ENCODE measurements at regions not wholly inside any gene's neighbourhood (a gene's known extent, or its start where the extent isn't known, plus 50 kb on each side); places are given as distances from the start of the nearest gene placed in this dataset.

DNA sequence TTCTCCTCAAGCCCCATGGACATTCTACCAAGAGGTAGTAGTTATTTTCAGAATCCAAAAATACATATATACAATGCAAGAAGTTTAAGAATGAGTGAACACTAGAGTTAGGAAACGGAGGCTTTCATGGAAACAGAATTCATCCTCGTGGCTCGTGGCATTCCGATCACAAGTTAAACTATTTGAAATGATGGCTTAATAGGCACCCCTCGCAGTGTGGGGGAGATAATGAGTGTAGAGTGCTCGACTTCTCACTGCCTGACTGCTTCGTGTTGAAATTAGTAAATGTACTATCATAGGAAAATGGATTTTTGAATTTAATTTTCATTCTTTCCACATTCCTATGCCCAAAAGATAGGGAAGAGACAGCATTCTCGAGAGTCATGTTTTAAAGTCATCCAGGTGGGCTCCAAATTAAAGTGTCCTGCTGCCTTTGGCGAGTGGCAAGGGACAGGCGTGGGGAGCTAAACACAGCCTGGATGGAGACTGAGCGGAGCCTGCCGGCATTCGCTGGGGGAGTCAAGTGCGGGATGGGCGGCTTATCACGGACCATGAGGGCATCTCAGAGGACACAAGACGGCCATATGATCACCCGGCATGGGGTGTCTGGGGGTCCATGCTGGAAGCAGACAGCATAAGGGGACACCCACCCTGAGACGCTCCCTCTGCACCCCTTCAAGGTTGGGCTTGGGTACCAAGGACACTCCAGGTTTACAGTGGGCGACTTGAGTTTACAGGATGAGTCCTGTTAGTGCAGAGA lies 165.2 kb downstream of the TEX29 start:
- Histone ChIP-seq H3K9me3 (replicated peaks in 1 of 2; ENCODE audit: control insufficient read depth in 1 of 2, insufficient read depth in 1 of 2, low read length in 2 of 2) (peaks cover 20 to 33% of the 10 kb centered on the region in 2 donors), H3K79me2 (ENCODE audit: insufficient read depth, low read length) (no peaks in the 10 kb centered on the region), H2AFZ (ENCODE audit: insufficient read depth, low read depth, low read length, poor library complexity, severe bottlenecking) (no peak overlapping the region), H3K4me3 (replicated peaks in 1 of 3; ENCODE audit: low read depth in 2 of 3, low read length in 3 of 3) (no peak overlapping the region), H3K27me3 (ENCODE audit: control insufficient read depth in 2 of 2, insufficient read depth in 2 of 2, low read length in 2 of 2) (no peaks in the 10 kb centered on the region), H3K4me1 (ENCODE audit: control insufficient read depth in 1 of 2, insufficient read depth in 2 of 2, low read length in 2 of 2) (no peaks in the 10 kb centered on the region), H3K27ac (ENCODE audit: low read depth in 1 of 2, low read length in 2 of 2) (no peak overlapping the region), H3K9ac (ENCODE audit: insufficient read depth, low read length, poor library complexity, severe bottlenecking) (no peak overlapping the region), H3K4me2 (replicated peaks; ENCODE audit: extremely low read depth, low read length, poor library complexity, severe bottlenecking) (no peak overlapping the region), H3K36me3 (replicated peaks in 1 of 2; ENCODE audit: control insufficient read depth in 1 of 2, insufficient read depth in 2 of 2, low read length in 2 of 2) (no peaks in the 10 kb centered on the region), H4K20me1 (ENCODE audit: insufficient read depth, low read length) (no peaks in the 10 kb centered on the region)
- Mint-ChIP-seq H3K27me3 (ENCODE audit: low read depth in 3 of 3) (peaks cover under 1 to 4% (median 4%) of the 10 kb centered on the region in 3 donors), H3K36me3 (no peaks in the 10 kb centered on the region), H3K27ac (peak overlapping the region in 1 of 7 donors; percentile 31), H3K4me3 (no peak overlapping the region), H3K4me1 (no peaks in the 10 kb centered on the region), H3K9me3 (peaks cover 12 to 36% (median 26%) of the 10 kb centered on the region in 7 donors)
- intact Hi-C loops (cut with micrococcal nuclease): no loop called here
- WGBS (ENCODE audit: insufficient coverage): 93% methylated on average over 15 of the region's 20 CpGs
- TF ChIP-seq, protein P1, sequence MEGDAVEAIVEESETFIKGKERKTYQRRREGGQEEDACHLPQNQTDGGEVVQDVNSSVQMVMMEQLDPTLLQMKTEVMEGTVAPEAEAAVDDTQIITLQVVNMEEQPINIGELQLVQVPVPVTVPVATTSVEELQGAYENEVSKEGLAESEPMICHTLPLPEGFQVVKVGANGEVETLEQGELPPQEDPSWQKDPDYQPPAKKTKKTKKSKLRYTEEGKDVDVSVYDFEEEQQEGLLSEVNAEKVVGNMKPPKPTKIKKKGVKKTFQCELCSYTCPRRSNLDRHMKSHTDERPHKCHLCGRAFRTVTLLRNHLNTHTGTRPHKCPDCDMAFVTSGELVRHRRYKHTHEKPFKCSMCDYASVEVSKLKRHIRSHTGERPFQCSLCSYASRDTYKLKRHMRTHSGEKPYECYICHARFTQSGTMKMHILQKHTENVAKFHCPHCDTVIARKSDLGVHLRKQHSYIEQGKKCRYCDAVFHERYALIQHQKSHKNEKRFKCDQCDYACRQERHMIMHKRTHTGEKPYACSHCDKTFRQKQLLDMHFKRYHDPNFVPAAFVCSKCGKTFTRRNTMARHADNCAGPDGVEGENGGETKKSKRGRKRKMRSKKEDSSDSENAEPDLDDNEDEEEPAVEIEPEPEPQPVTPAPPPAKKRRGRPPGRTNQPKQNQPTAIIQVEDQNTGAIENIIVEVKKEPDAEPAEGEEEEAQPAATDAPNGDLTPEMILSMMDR (IDR thresholded peaks at IDR 0.05): no peak
- DNase-seq: no peak

DNA sequence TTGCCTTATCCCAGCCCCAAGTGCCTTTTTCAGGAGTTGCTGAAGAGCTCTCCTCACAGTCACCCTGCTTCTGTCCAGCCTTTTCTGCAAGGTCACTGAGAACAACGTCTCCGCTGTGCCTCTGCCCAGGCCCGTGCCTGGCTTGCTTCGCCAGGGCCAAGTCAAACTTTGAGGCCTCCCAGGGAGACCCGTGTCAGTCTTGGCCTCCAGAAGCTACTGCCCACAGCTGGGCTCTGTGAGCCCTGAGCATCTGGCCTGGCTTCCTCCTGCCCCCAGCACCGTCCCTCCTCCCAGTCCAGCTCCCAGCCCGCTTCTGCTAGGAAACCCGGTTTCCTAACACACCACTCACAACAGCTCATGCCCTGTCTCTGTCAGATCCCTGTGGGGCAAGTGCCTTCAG lies 165.9 kb downstream of the TEX29 start:
- Mint-ChIP-seq H3K36me3 (no peaks in the 10 kb centered on the region), H3K27ac (no peak overlapping the region), H3K9me3 (peaks cover 12 to 36% (median 26%) of the 10 kb centered on the region in 7 donors), H3K27me3 (ENCODE audit: low read depth in 3 of 3) (peaks cover 4 to 7% (median 6%) of the 10 kb centered on the region in 3 donors), H3K4me3 (no peak overlapping the region), H3K4me1 (no peaks in the 10 kb centered on the region)
- TF ChIP-seq, protein P1 (IDR thresholded peaks at IDR 0.05): no peak
- no peak overlapping the region for H3K4me2 ChIP-seq (replicated peaks; ENCODE audit: extremely low read depth, low read length, poor library complexity, severe bottlenecking)
- H4K20me1 ChIP-seq (ENCODE audit: insufficient read depth, low read length): no peaks in the 10 kb centered on the region
- no peak overlapping the region for H3K4me3 ChIP-seq (replicated peaks in 1 of 3; ENCODE audit: low read depth in 2 of 3, low read length in 3 of 3)
- no peak overlapping the region for H3K9ac ChIP-seq (ENCODE audit: insufficient read depth, low read length, poor library complexity, severe bottlenecking)
- H2AFZ ChIP-seq (ENCODE audit: insufficient read depth, low read depth, low read length, poor library complexity, severe bottlenecking): no peak overlapping the region
- WGBS (ENCODE audit: insufficient coverage): 94% methylated on average over 7 of the region's 8 CpGs
- H3K9me3 ChIP-seq (replicated peaks in 1 of 2; ENCODE audit: control insufficient read depth in 1 of 2, insufficient read depth in 1 of 2, low read length in 2 of 2): peaks cover 20 to 33% of the 10 kb centered on the region in 2 donors
- no peaks in the 10 kb centered on the region for H3K27me3 ChIP-seq (ENCODE audit: control insufficient read depth in 2 of 2, insufficient read depth in 2 of 2, low read length in 2 of 2)
- H3K79me2 ChIP-seq (ENCODE audit: insufficient read depth, low read length): no peaks in the 10 kb centered on the region
- no peaks in the 10 kb centered on the region for H3K36me3 ChIP-seq (replicated peaks in 1 of 2; ENCODE audit: control insufficient read depth in 1 of 2, insufficient read depth in 2 of 2, low read length in 2 of 2)
- no peak overlapping the region for H3K27ac ChIP-seq (ENCODE audit: low read depth in 1 of 2, low read length in 2 of 2)
- no peaks in the 10 kb centered on the region for H3K4me1 ChIP-seq (ENCODE audit: control insufficient read depth in 1 of 2, insufficient read depth in 2 of 2, low read length in 2 of 2)
- intact Hi-C loops (cut with micrococcal nuclease): no loop called here
- DNase-seq: no peak

All from CD14-positive monocyte (primary cell).